GM23338 (cell line): ENCODE measurements at regions not wholly inside any gene's neighbourhood (a gene's known extent, or its start where the extent isn't known, plus 50 kb on each side); places are given as distances from the start of the nearest gene placed in this dataset.

Source experiments
- ATAC-seq: fragments of 200-7000 bp; cut with Tn5 transposase; 3 replicates; pipeline ENCODE4 v1.9.1; 2020
- DNase-seq: peaks from one replicate; pipeline ENCODE4 v3.0.0-alpha.2; 2015; ENCODE audit warnings: low spot score
- H2AFZ ChIP-seq: fragments of 200-600 bp; sonication (generic); 2 replicates; pipeline ENCODE4 v1.8.0; 2016; ENCODE audit warnings: antibody characterized with exemption, mild to moderate bottlenecking, moderate library complexity
- H3F3A ChIP-seq: fragments of 200-600 bp; sonication (generic); replicated peaks from 2 replicates; pipeline ENCODE4 v1.8.0; 2017; ENCODE audit warnings: antibody characterized with exemption, mixed run types, low read depth
- H3K27ac ChIP-seq: fragments of 200-600 bp; sonication (generic); 2 replicates; pipeline ENCODE4 v1.6.1; 2016; ENCODE audit warnings: low read depth
- H3K27me3 ChIP-seq: fragments of 200-600 bp; sonication (generic); 2 replicates; pipeline ENCODE4 v1.8.0; 2016; ENCODE audit warnings: mild to moderate bottlenecking, mixed run types, moderate library complexity; ENCODE audit not compliant: insufficient read depth
- H3K36me3 ChIP-seq: fragments of 200-600 bp; sonication (generic); 2 replicates; pipeline ENCODE4 v1.8.0; 2016; ENCODE audit warnings: mild to moderate bottlenecking; ENCODE audit not compliant: insufficient read depth
- H3K4me1 ChIP-seq: fragments of 200-600 bp; sonication (generic); 2 replicates; pipeline ENCODE4 v1.8.0; 2016; ENCODE audit warnings: mild to moderate bottlenecking, moderate library complexity; ENCODE audit not compliant: insufficient read depth
- H3K4me2 ChIP-seq: fragments of 200-600 bp; sonication (generic); 2 replicates; pipeline ENCODE4 v1.7.1; 2017; ENCODE audit warnings: mixed run types
- H3K4me3 ChIP-seq: fragments of 200-600 bp; sonication (generic); 2 replicates; pipeline ENCODE4 v1.6.1; 2016; ENCODE audit warnings: mixed run types
- H3K79me2 ChIP-seq: fragments of 200-600 bp; sonication (generic); replicated peaks from 2 replicates; pipeline ENCODE4 v1.8.0; 2017; ENCODE audit warnings: mild to moderate bottlenecking; ENCODE audit not compliant: insufficient read depth
- H3K9me2 ChIP-seq: fragments of 200-600 bp; sonication (generic); 2 replicates; pipeline ENCODE4 v1.8.0; 2017; ENCODE audit not compliant: insufficient read depth
- H4K20me1 ChIP-seq: fragments of 200-600 bp; sonication (generic); replicated peaks from 2 replicates; pipeline ENCODE4 v1.8.0; 2017; ENCODE audit warnings: mild to moderate bottlenecking; ENCODE audit not compliant: insufficient read depth
- H3K27ac Mint-ChIP-seq: 2 replicates; pipeline ENCODE4 v1.8.0; 2020; ENCODE audit warnings: inconsistent platforms, mild to moderate bottlenecking, moderate library complexity, mixed read lengths
- H3K27me3 Mint-ChIP-seq: 3 replicates; pipeline ENCODE4 v1.8.0; 2022; ENCODE audit warnings: low read depth, mild to moderate bottlenecking, moderate library complexity, mixed read lengths, inconsistent platforms; ENCODE audit not compliant: insufficient read depth, poor library complexity
- H3K36me3 Mint-ChIP-seq: 3 replicates; pipeline ENCODE4 v1.8.0; 2021; ENCODE audit warnings: low read depth, mild to moderate bottlenecking, inconsistent platforms, moderate library complexity, mixed read lengths
- H3K4me1 Mint-ChIP-seq: 3 replicates; pipeline ENCODE4 v1.8.0; 2020; ENCODE audit warnings: mild to moderate bottlenecking, inconsistent platforms, mixed read lengths
- H3K4me3 Mint-ChIP-seq: 3 replicates; pipeline ENCODE4 v1.8.0; 2021; ENCODE audit warnings: moderate library complexity, mild to moderate bottlenecking, inconsistent platforms, mixed read lengths
- H3K9me3 Mint-ChIP-seq: 3 replicates; pipeline ENCODE4 v1.8.0; 2020; ENCODE audit warnings: moderate library complexity, mild to moderate bottlenecking, inconsistent platforms, mixed read lengths
- CREB1 ChIP-seq: fragments of 250-450 bp; sonication (Bioruptor Pico); IDR thresholded peaks from 2 replicates; pipeline ENCODE4 v1.5.0; 2020; ENCODE audit warnings: low read depth, mild to moderate bottlenecking, moderate library complexity
- ETS1 ChIP-seq: IDR thresholded peaks from 2 replicates; pipeline ENCODE4 v1.6.1; 2016; ENCODE audit warnings: antibody characterized with exemption
- EZH2 ChIP-seq: fragments of 200-600 bp; sonication (generic); IDR thresholded peaks from one replicate; pipeline ENCODE4 v1.8.0; 2017; ENCODE audit warnings: antibody characterized with exemption, mild to moderate bottlenecking, low read depth; ENCODE audit not compliant: unreplicated experiment
- EZH2phosphoT487 ChIP-seq: fragments of 200-600 bp; sonication (generic); IDR thresholded peaks from one replicate; pipeline ENCODE4 v1.8.1; 2018; ENCODE audit warnings: antibody characterized with exemption; ENCODE audit not compliant: unreplicated experiment
- JUNB ChIP-seq: IDR thresholded peaks from one replicate; pipeline ENCODE4 v1.6.1; 2016; ENCODE audit warnings: antibody characterized with exemption; ENCODE audit not compliant: unreplicated experiment
- NANOG ChIP-seq: IDR thresholded peaks from 2 replicates; pipeline ENCODE4 v1.6.1; 2016; ENCODE audit warnings: antibody characterized with exemption, borderline replicate concordance
- STAT1 ChIP-seq: IDR thresholded peaks from one replicate; pipeline ENCODE4 v1.6.1; 2016; ENCODE audit warnings: antibody characterized with exemption; ENCODE audit not compliant: unreplicated experiment
- ZNF114 ChIP-seq: fragments of 250-450 bp; sonication (Bioruptor Pico); IDR thresholded peaks from 2 replicates; pipeline ENCODE4 v1.5.0; 2020; ENCODE audit warnings: mild to moderate bottlenecking, moderate library complexity
- ZNF462 ChIP-seq: fragments of 250-450 bp; sonication (Bioruptor Pico); IDR thresholded peaks from 2 replicates; pipeline ENCODE4 v1.5.0; 2020; ENCODE audit warnings: mild to moderate bottlenecking, moderate library complexity
- TF ChIP-seq, protein P1 (sequence below): IDR thresholded peaks from one replicate; pipeline ENCODE4 v1.6.1; 2018; ENCODE audit warnings: antibody characterized with exemption; ENCODE audit not compliant: unreplicated experiment
- TF ChIP-seq, protein P2 (sequence below), 2 experiments: fragments of 200-600 bp in 1 of 2; sonication (generic) in 1 of 2; conservative IDR thresholded peaks; 2 replicates each; pipeline versions ENCODE4 v1.5.1 to v1.6.1; 2016 to 2017; ENCODE audit warnings: antibody characterized with exemption in 2 of 2, low read depth in 2 of 2, mild to moderate bottlenecking in 2 of 2, moderate library complexity in 1 of 2

- Histone ChIP-seq H4K20me1 (no peaks in the 10 kb centered on the region), H3K4me2 (no peak overlapping the region), H3K79me2 (no peaks in the 10 kb centered on the region), H3K27ac (no peak overlapping the region), H3K4me3 (no peak overlapping the region), H3K36me3 (no peaks in the 10 kb centered on the region), H3K9me2 (no peaks in the 10 kb centered on the region), H3K27me3 (no peaks in the 10 kb centered on the region), H3F3A (no peaks in the 10 kb centered on the region), H3K4me1 (no peaks in the 10 kb centered on the region), H2AFZ (no peak overlapping the region)
- Mint-ChIP-seq H3K27me3 (no peaks in the 10 kb centered on the region), H3K9me3 (peaks cover 3% of the 10 kb centered on the region; the same call in 1 of the 3 replicates), H3K36me3 (no peaks in the 10 kb centered on the region; the same call in 2 of the 3 replicates), H3K4me1 (no peaks in the 10 kb centered on the region), H3K4me3 (no peak overlapping the region), H3K27ac (no peak overlapping the region)
- TF ChIP-seq, protein P1, sequence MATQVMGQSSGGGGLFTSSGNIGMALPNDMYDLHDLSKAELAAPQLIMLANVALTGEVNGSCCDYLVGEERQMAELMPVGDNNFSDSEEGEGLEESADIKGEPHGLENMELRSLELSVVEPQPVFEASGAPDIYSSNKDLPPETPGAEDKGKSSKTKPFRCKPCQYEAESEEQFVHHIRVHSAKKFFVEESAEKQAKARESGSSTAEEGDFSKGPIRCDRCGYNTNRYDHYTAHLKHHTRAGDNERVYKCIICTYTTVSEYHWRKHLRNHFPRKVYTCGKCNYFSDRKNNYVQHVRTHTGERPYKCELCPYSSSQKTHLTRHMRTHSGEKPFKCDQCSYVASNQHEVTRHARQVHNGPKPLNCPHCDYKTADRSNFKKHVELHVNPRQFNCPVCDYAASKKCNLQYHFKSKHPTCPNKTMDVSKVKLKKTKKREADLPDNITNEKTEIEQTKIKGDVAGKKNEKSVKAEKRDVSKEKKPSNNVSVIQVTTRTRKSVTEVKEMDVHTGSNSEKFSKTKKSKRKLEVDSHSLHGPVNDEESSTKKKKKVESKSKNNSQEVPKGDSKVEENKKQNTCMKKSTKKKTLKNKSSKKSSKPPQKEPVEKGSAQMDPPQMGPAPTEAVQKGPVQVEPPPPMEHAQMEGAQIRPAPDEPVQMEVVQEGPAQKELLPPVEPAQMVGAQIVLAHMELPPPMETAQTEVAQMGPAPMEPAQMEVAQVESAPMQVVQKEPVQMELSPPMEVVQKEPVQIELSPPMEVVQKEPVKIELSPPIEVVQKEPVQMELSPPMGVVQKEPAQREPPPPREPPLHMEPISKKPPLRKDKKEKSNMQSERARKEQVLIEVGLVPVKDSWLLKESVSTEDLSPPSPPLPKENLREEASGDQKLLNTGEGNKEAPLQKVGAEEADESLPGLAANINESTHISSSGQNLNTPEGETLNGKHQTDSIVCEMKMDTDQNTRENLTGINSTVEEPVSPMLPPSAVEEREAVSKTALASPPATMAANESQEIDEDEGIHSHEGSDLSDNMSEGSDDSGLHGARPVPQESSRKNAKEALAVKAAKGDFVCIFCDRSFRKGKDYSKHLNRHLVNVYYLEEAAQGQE = no peak
- TF ChIP-seq EZH2 (no peak), STAT1 (no peak), ZNF114 (CRISPR knock-in tag) (no peak), NANOG (no peak), ETS1 (no peak), ZNF462 (CRISPR knock-in tag) (no peak), EZH2phosphoT487 (no peak), CREB1 (no peak), JUNB (no peak)
- TF ChIP-seq, protein P2, sequence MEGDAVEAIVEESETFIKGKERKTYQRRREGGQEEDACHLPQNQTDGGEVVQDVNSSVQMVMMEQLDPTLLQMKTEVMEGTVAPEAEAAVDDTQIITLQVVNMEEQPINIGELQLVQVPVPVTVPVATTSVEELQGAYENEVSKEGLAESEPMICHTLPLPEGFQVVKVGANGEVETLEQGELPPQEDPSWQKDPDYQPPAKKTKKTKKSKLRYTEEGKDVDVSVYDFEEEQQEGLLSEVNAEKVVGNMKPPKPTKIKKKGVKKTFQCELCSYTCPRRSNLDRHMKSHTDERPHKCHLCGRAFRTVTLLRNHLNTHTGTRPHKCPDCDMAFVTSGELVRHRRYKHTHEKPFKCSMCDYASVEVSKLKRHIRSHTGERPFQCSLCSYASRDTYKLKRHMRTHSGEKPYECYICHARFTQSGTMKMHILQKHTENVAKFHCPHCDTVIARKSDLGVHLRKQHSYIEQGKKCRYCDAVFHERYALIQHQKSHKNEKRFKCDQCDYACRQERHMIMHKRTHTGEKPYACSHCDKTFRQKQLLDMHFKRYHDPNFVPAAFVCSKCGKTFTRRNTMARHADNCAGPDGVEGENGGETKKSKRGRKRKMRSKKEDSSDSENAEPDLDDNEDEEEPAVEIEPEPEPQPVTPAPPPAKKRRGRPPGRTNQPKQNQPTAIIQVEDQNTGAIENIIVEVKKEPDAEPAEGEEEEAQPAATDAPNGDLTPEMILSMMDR (conservative IDR thresholded peaks at IDR 0.05; ENCODE audit: low read depth in 2 of 2) = no peak
- ATAC-seq = no peak
- DNase-seq = no peak
These were observed 150.2 kb upstream of the LRRC3B start for GRCh38 chr3:26472345-26472744.
